Hepatocyte (in vitro differentiated cells): ENCODE measurements at regions not wholly inside any gene's neighbourhood (a gene's known extent, or its start where the extent isn't known, plus 50 kb on each side); places are given as distances from the start of the nearest gene placed in this dataset.

Experiments
- DNase-seq: peaks from one replicate; pipeline ENCODE4 v3.0.0-alpha.2; 2016; ENCODE audit warnings: low spot score
- H2AFZ ChIP-seq: fragments of 200-600 bp; sonication (generic); 2 replicates; pipeline ENCODE4 v1.6.0; 2016; ENCODE audit warnings: antibody characterized with exemption, mild to moderate bottlenecking
- H3K27ac ChIP-seq: fragments of 200-600 bp; sonication (generic); 2 replicates; pipeline ENCODE4 v1.5.1; 2016; ENCODE audit warnings: mild to moderate bottlenecking
- H3K27me3 ChIP-seq: fragments of 200-600 bp; sonication (generic); 2 replicates; pipeline ENCODE4 v1.6.1; 2016
- H3K36me3 ChIP-seq: fragments of 200-600 bp; sonication (generic); replicated peaks from 2 replicates; pipeline ENCODE4 v1.5.1; 2016; ENCODE audit warnings: low read depth; ENCODE audit not compliant: insufficient read depth
- H3K4me1 ChIP-seq: fragments of 200-600 bp; sonication (generic); 2 replicates; pipeline ENCODE4 v1.5.1; 2016; ENCODE audit warnings: mild to moderate bottlenecking, moderate library complexity; ENCODE audit not compliant: insufficient read depth
- H3K4me2 ChIP-seq: fragments of 200-600 bp; sonication (generic); 2 replicates; pipeline ENCODE4 v1.6.0; 2016
- H3K4me3 ChIP-seq: fragments of 200-600 bp; sonication (generic); 2 replicates; pipeline ENCODE4 v1.5.1; 2016; ENCODE audit warnings: mild to moderate bottlenecking
- H3K79me2 ChIP-seq: fragments of 200-600 bp; sonication (generic); 2 replicates; pipeline ENCODE4 v1.6.0; 2017; ENCODE audit warnings: mild to moderate bottlenecking
- H3K9me2 ChIP-seq: fragments of 200-600 bp; sonication (generic); replicated peaks from 2 replicates; pipeline ENCODE4 v1.6.0; 2017; ENCODE audit warnings: mild to moderate bottlenecking; ENCODE audit not compliant: insufficient read depth
- H3K9me3 ChIP-seq: fragments of 200-600 bp; sonication (generic); 2 replicates; pipeline ENCODE4 v1.5.1; 2016; ENCODE audit warnings: low read depth, mild to moderate bottlenecking
- H4K20me1 ChIP-seq: fragments of 200-600 bp; sonication (generic); 2 replicates; pipeline ENCODE4 v1.6.0; 2016; ENCODE audit warnings: mild to moderate bottlenecking; ENCODE audit not compliant: insufficient read depth, poor library complexity, severe bottlenecking
- CTCF ChIP-seq: fragments of 200-600 bp; sonication (generic); IDR thresholded peaks from 2 replicates; pipeline ENCODE4 v1.5.1; 2016; ENCODE audit warnings: antibody characterized with exemption, mild to moderate bottlenecking; ENCODE audit not compliant: poor library complexity
- EZH2 ChIP-seq: fragments of 200-600 bp; sonication (generic); IDR thresholded peaks from 2 replicates; pipeline ENCODE4 v1.6.1; 2016; ENCODE audit warnings: antibody characterized with exemption, mild to moderate bottlenecking, borderline replicate concordance
- EZH2phosphoT487 ChIP-seq: fragments of 200-600 bp; sonication (generic); IDR thresholded peaks from one replicate; pipeline ENCODE4 v1.6.1; 2018; ENCODE audit warnings: antibody characterized with exemption, mild to moderate bottlenecking, low read depth, moderate library complexity; ENCODE audit not compliant: unreplicated experiment, severe bottlenecking
- WGBS: methylation state at CpG from one replicate; pipeline ENCODE4 v1.1.6; 2016; ENCODE audit warnings: low lambda C conversion rate; ENCODE audit errors: missing lambda C conversion rate; 5-methylcytosine and 5-hydroxymethylcytosine counted together

- Histone ChIP-seq H4K20me1 (no peaks in the 10 kb centered on the region), H3K9me2 (no peaks in the 10 kb centered on the region), H3K27ac (no peak overlapping the region), H3K4me1 (no peaks in the 10 kb centered on the region), H3K79me2 (no peaks in the 10 kb centered on the region), H3K9me3 (no peaks in the 10 kb centered on the region), H3K36me3 (no peaks in the 10 kb centered on the region), H3K27me3 (no peaks in the 10 kb centered on the region), H2AFZ (no peak overlapping the region), H3K4me2 (no peak overlapping the region), H3K4me3 (no peak overlapping the region)
- no peak for DNase-seq
- WGBS = 86% methylated on average over 10 of the region's 10 CpGs
- TF ChIP-seq CTCF = no peak
- no peak for TF ChIP-seq EZH2phosphoT487
- no peak for TF ChIP-seq EZH2
Measured at GRCh38 chr15:89016549-89017041, 71.7 kb upstream of the ABHD2 start.

GRCh38 chr15:89017370-89018066, 70.7 kb upstream of the ABHD2 start:
- Histone ChIP-seq H3K4me1 (no peaks in the 10 kb centered on the region), H3K27ac (no peak overlapping the region), H3K27me3 (no peaks in the 10 kb centered on the region), H3K79me2 (no peaks in the 10 kb centered on the region), H4K20me1 (no peaks in the 10 kb centered on the region), H3K4me3 (no peak overlapping the region), H3K9me3 (no peaks in the 10 kb centered on the region), H2AFZ (peak overlapping the region; percentile 79), H3K36me3 (no peaks in the 10 kb centered on the region), H3K9me2 (no peaks in the 10 kb centered on the region), H3K4me2 (peak overlapping the region; percentile 86)
- WGBS = 12% methylated on average over 38 of the region's 38 CpGs
- peak; percentile 86 for DNase-seq
- TF ChIP-seq EZH2phosphoT487 (no peak), CTCF (peak; percentile 92)

- no peak overlapping the region for H3K27ac ChIP-seq
- H3K36me3 ChIP-seq = no peaks in the 10 kb centered on the region
- H3K9me2 ChIP-seq = no peaks in the 10 kb centered on the region
- no peak overlapping the region for H2AFZ ChIP-seq
- H3K4me2 ChIP-seq = no peak overlapping the region
- no peak for TF ChIP-seq EZH2
- TF ChIP-seq CTCF = no peak
- no peak for TF ChIP-seq EZH2phosphoT487
- H4K20me1 ChIP-seq = no peaks in the 10 kb centered on the region
- no peaks in the 10 kb centered on the region for H3K79me2 ChIP-seq
- WGBS = 88% methylated on average over 7 of the region's 7 CpGs
- H3K4me3 ChIP-seq = no peak overlapping the region
- H3K4me1 ChIP-seq = no peaks in the 10 kb centered on the region
- DNase-seq = no peak
- H3K9me3 ChIP-seq = no peaks in the 10 kb centered on the region
- H3K27me3 ChIP-seq = no peaks in the 10 kb centered on the region
Measured at GRCh38 chr15:89018207-89018606, 70.0 kb upstream of the ABHD2 start.
